ENCODE measurements at regions not wholly inside any gene's neighbourhood (a gene's known extent, or its start where the extent isn't known, plus 50 kb on each side); places are given as distances from the start of the nearest gene placed in this dataset.

- TF ChIP-seq ZFP3 (CRISPR knock-in tag; IDR thresholded peaks at IDR 0.05) (no peak), POU6F1 (CRISPR knock-in tag; IDR thresholded peaks at IDR 0.05; ENCODE audit: borderline replicate concordance, low read depth) (no peak), TOX (CRISPR knock-in tag; IDR thresholded peaks at IDR 0.05; ENCODE audit: borderline replicate concordance) (no peak), PATZ1 (CRISPR knock-in tag; IDR thresholded peaks at IDR 0.05; ENCODE audit: borderline replicate concordance) (no peak), ZNF8 (CRISPR knock-in tag; IDR thresholded peaks at IDR 0.05) (no peak), ISL1 (CRISPR knock-in tag; IDR thresholded peaks at IDR 0.05) (no peak), SNAI2 (CRISPR knock-in tag; IDR thresholded peaks at IDR 0.05) (no peak), OSR1 (CRISPR knock-in tag; IDR thresholded peaks at IDR 0.05) (no peak), ZC3H10 (CRISPR knock-in tag; IDR thresholded peaks at IDR 0.05) (no peak), ARNTL (CRISPR knock-in tag; IDR thresholded peaks at IDR 0.05; ENCODE audit: borderline replicate concordance, low read depth) (no peak), ZNF70 (CRISPR knock-in tag; IDR thresholded peaks at IDR 0.05) (no peak)
- ATAC-seq, result no peak
These were observed 315.8 kb upstream of the TEX13C start for GRCh38 chrX:125003746-125004446.

- no peak for ATAC-seq
- TF ChIP-seq ESRRG (CRISPR knock-in tag; IDR thresholded peaks at IDR 0.05) (no peak), CREB5 (CRISPR knock-in tag; IDR thresholded peaks at IDR 0.05; ENCODE audit: low read depth) (no peak), ZNF565 (CRISPR knock-in tag; conservative IDR thresholded peaks at IDR 0.05; ENCODE audit: low read depth) (no peak), RARB (CRISPR knock-in tag; IDR thresholded peaks at IDR 0.05) (no peak), TCF4 (CRISPR knock-in tag; IDR thresholded peaks at IDR 0.05; ENCODE audit: borderline replicate concordance) (no peak), ZNF70 (CRISPR knock-in tag; IDR thresholded peaks at IDR 0.05) (no peak), ISL1 (CRISPR knock-in tag; IDR thresholded peaks at IDR 0.05) (no peak), BACH2 (CRISPR knock-in tag; IDR thresholded peaks at IDR 0.05; ENCODE audit: borderline replicate concordance) (no peak), CSDC2 (CRISPR knock-in tag; IDR thresholded peaks at IDR 0.05) (no peak), ZNF8 (CRISPR knock-in tag; IDR thresholded peaks at IDR 0.05) (no peak), GLIS3 (CRISPR knock-in tag; IDR thresholded peaks at IDR 0.05) (no peak), TOX (CRISPR knock-in tag; IDR thresholded peaks at IDR 0.05; ENCODE audit: borderline replicate concordance) (no peak), ZFP3 (CRISPR knock-in tag; IDR thresholded peaks at IDR 0.05) (no peak), ZFP30 (CRISPR knock-in tag; IDR thresholded peaks at IDR 0.05) (no peak), ARNTL (CRISPR knock-in tag; IDR thresholded peaks at IDR 0.05; ENCODE audit: borderline replicate concordance, low read depth) (no peak), PPARA (CRISPR knock-in tag; IDR thresholded peaks at IDR 0.05; ENCODE audit: borderline replicate concordance) (no peak), CSRNP3 (CRISPR knock-in tag; IDR thresholded peaks at IDR 0.05) (no peak), PATZ1 (CRISPR knock-in tag; IDR thresholded peaks at IDR 0.05; ENCODE audit: borderline replicate concordance) (no peak), POU6F1 (CRISPR knock-in tag; IDR thresholded peaks at IDR 0.05; ENCODE audit: borderline replicate concordance, low read depth) (no peak)
These were observed 314.9 kb upstream of the TEX13C start for GRCh38 chrX:125004799-125005198.
